ENCODE measurements at regions not wholly inside any gene's neighbourhood (a gene's known extent, or its start where the extent isn't known, plus 50 kb on each side); places are given as distances from the start of the nearest gene placed in this dataset.

- Histone ChIP-seq H2AFZ (ENCODE audit: low read depth, low read length) (no peak overlapping the region), H4K20me1 (ENCODE audit: insufficient read depth, low read length) (no peaks in the 10 kb centered on the region), H3K4me2 (ENCODE audit: insufficient read depth, low read length) (no peak overlapping the region), H3K4me1 (ENCODE audit: insufficient read depth, low read length) (no peaks in the 10 kb centered on the region), H3K9ac (ENCODE audit: low read depth, low read length) (no peak overlapping the region), H3K9me3 (ENCODE audit: insufficient read depth, low read length, severe bottlenecking) (no peaks in the 10 kb centered on the region), H3K79me2 (ENCODE audit: insufficient read depth, low read length) (no peaks in the 10 kb centered on the region), H3K4me3 (ENCODE audit: low read depth in 1 of 2, low read length in 2 of 2) (no peak overlapping the region), H3K36me3 (ENCODE audit: insufficient read depth, low read length) (no peaks in the 10 kb centered on the region), H3K27me3 (ENCODE audit: insufficient read depth, low read length, poor library complexity) (no peaks in the 10 kb centered on the region), H3K27ac (ENCODE audit: low read length) (no peak overlapping the region)
- ATAC-seq (ENCODE audit: insufficient read depth, low read depth), result no peak
- TF ChIP-seq EZH2 (IDR thresholded peaks at IDR 0.05; ENCODE audit: borderline replicate concordance, low read depth, low read length, severe bottlenecking), result no peak
- TF ChIP-seq, protein P1, sequence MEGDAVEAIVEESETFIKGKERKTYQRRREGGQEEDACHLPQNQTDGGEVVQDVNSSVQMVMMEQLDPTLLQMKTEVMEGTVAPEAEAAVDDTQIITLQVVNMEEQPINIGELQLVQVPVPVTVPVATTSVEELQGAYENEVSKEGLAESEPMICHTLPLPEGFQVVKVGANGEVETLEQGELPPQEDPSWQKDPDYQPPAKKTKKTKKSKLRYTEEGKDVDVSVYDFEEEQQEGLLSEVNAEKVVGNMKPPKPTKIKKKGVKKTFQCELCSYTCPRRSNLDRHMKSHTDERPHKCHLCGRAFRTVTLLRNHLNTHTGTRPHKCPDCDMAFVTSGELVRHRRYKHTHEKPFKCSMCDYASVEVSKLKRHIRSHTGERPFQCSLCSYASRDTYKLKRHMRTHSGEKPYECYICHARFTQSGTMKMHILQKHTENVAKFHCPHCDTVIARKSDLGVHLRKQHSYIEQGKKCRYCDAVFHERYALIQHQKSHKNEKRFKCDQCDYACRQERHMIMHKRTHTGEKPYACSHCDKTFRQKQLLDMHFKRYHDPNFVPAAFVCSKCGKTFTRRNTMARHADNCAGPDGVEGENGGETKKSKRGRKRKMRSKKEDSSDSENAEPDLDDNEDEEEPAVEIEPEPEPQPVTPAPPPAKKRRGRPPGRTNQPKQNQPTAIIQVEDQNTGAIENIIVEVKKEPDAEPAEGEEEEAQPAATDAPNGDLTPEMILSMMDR (IDR thresholded peaks at IDR 0.05; ENCODE audit: borderline replicate concordance, extremely low read depth, low read length, poor library complexity, severe bottlenecking), result no peak
- no peak for DNase-seq
These were observed 147.5 kb downstream of the RAB11FIP2 start for GRCh38 chr10:117899181-117899683.

- DNase-seq (no peak), ATAC-seq (ENCODE audit: insufficient read depth, low read depth) (no peak)
- H3K9ac ChIP-seq (ENCODE audit: low read depth, low read length), result no peak overlapping the region
- TF ChIP-seq EZH2 (IDR thresholded peaks at IDR 0.05; ENCODE audit: borderline replicate concordance, low read depth, low read length, severe bottlenecking), result no peak
- TF ChIP-seq, protein P1 (IDR thresholded peaks at IDR 0.05; ENCODE audit: borderline replicate concordance, extremely low read depth, low read length, poor library complexity, severe bottlenecking), result no peak
- H3K27ac ChIP-seq (ENCODE audit: low read length), result no peak overlapping the region
- no peaks in the 10 kb centered on the region for H3K9me3 ChIP-seq (ENCODE audit: insufficient read depth, low read length, severe bottlenecking)
- H3K4me1 ChIP-seq (ENCODE audit: insufficient read depth, low read length), result no peaks in the 10 kb centered on the region
- peaks cover 2% of the 10 kb centered on the region for H3K27me3 ChIP-seq (ENCODE audit: insufficient read depth, low read length, poor library complexity)
- H3K4me2 ChIP-seq (ENCODE audit: insufficient read depth, low read length), result no peak overlapping the region
- no peak overlapping the region for H3K4me3 ChIP-seq (ENCODE audit: low read depth in 1 of 2, low read length in 2 of 2)
- no peak overlapping the region for H2AFZ ChIP-seq (ENCODE audit: low read depth, low read length)
- no peaks in the 10 kb centered on the region for H3K36me3 ChIP-seq (ENCODE audit: insufficient read depth, low read length)
- no peaks in the 10 kb centered on the region for H4K20me1 ChIP-seq (ENCODE audit: insufficient read depth, low read length)
- H3K79me2 ChIP-seq (ENCODE audit: insufficient read depth, low read length), result no peaks in the 10 kb centered on the region
These were observed 146.5 kb downstream of the RAB11FIP2 start for GRCh38 chr10:117900280-117900679.

- no peak for TF ChIP-seq EZH2 (IDR thresholded peaks at IDR 0.05; ENCODE audit: borderline replicate concordance, low read depth, low read length, severe bottlenecking)
- TF ChIP-seq, protein P1 (IDR thresholded peaks at IDR 0.05; ENCODE audit: borderline replicate concordance, extremely low read depth, low read length, poor library complexity, severe bottlenecking), result no peak
- no peaks in the 10 kb centered on the region for H3K4me1 ChIP-seq (ENCODE audit: insufficient read depth, low read length)
- no peak overlapping the region for H2AFZ ChIP-seq (ENCODE audit: low read depth, low read length)
- H3K27me3 ChIP-seq (ENCODE audit: insufficient read depth, low read length, poor library complexity), result peaks cover 6% of the 10 kb centered on the region
- no peaks in the 10 kb centered on the region for H3K36me3 ChIP-seq (ENCODE audit: insufficient read depth, low read length)
- DNase-seq, result no peak
- H3K27ac ChIP-seq (ENCODE audit: low read length), result no peak overlapping the region
- no peak overlapping the region for H3K9ac ChIP-seq (ENCODE audit: low read depth, low read length)
- no peak for ATAC-seq (ENCODE audit: insufficient read depth, low read depth)
- no peaks in the 10 kb centered on the region for H4K20me1 ChIP-seq (ENCODE audit: insufficient read depth, low read length)
- no peak overlapping the region for H3K4me2 ChIP-seq (ENCODE audit: insufficient read depth, low read length)
- no peaks in the 10 kb centered on the region for H3K79me2 ChIP-seq (ENCODE audit: insufficient read depth, low read length)
- no peaks in the 10 kb centered on the region for H3K9me3 ChIP-seq (ENCODE audit: insufficient read depth, low read length, severe bottlenecking)
- no peak overlapping the region for H3K4me3 ChIP-seq (ENCODE audit: low read depth in 1 of 2, low read length in 2 of 2)
These were observed 142.9 kb downstream of the RAB11FIP2 start for GRCh38 chr10:117903854-117904253.

DNA sequence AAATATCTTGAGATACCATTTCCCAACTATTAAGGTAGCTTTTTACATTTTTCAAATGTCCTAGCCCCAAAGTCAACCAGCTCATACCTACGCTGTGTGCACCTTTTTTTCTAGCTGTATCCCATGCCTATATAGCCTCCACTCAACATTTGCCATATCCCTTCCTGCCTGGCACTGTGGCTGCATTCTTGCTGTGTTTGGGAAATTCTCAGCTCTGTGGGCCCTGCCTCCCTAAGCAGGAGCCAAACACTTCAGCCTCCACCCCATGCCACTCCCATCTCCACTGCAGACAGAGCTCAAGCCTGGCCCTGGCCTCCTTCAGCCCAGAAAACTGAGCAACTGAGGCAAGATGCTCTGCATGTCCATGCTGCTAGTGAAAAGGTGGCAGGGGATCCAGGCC is 141.3 kb downstream of the RAB11FIP2 start:
- ATAC-seq (ENCODE audit: insufficient read depth, low read depth), result no peak
- Histone ChIP-seq H2AFZ (ENCODE audit: low read depth, low read length) (no peak overlapping the region), H3K36me3 (ENCODE audit: insufficient read depth, low read length) (no peaks in the 10 kb centered on the region), H3K9ac (ENCODE audit: low read depth, low read length) (no peak overlapping the region), H3K27ac (ENCODE audit: low read length) (no peak overlapping the region), H3K27me3 (ENCODE audit: insufficient read depth, low read length, poor library complexity) (peaks cover 6% of the 10 kb centered on the region), H3K4me1 (ENCODE audit: insufficient read depth, low read length) (no peaks in the 10 kb centered on the region), H3K79me2 (ENCODE audit: insufficient read depth, low read length) (no peaks in the 10 kb centered on the region), H4K20me1 (ENCODE audit: insufficient read depth, low read length) (no peaks in the 10 kb centered on the region), H3K4me3 (ENCODE audit: low read depth in 1 of 2, low read length in 2 of 2) (no peak overlapping the region), H3K9me3 (ENCODE audit: insufficient read depth, low read length, severe bottlenecking) (no peaks in the 10 kb centered on the region), H3K4me2 (ENCODE audit: insufficient read depth, low read length) (no peak overlapping the region)
- TF ChIP-seq EZH2 (IDR thresholded peaks at IDR 0.05; ENCODE audit: borderline replicate concordance, low read depth, low read length, severe bottlenecking), result no peak
- TF ChIP-seq, protein P1 (IDR thresholded peaks at IDR 0.05; ENCODE audit: borderline replicate concordance, extremely low read depth, low read length, poor library complexity, severe bottlenecking), result no peak
- no peak for DNase-seq
